ENCODE measurements at regions not wholly inside any gene's neighbourhood (a gene's known extent, or its start where the extent isn't known, plus 50 kb on each side); places are given as distances from the start of the nearest gene placed in this dataset.

GRCh38 chr4:101730291-101731117, 60.0 kb upstream of the BANK1 start:
- no peaks in the 10 kb centered on the region for H3K36me3 ChIP-seq
- H3K9me3 ChIP-seq: no peaks in the 10 kb centered on the region
- no peak overlapping the region for H3K4me3 ChIP-seq
- H3K27me3 ChIP-seq: no peaks in the 10 kb centered on the region
- ATAC-seq: peak; percentile 74
- no peak overlapping the region for H3K27ac ChIP-seq
- 19 to 84% methylated on average over 3 to 4 of the region's 4 CpGs for WGBS, 2 donors (ENCODE audit: low coverage in 1 of 2)
- no peaks in the 10 kb centered on the region for H3K4me1 ChIP-seq
- no peak for TF ChIP-seq POLR2AphosphoS5 (IDR thresholded peaks at IDR 0.05)
- TF ChIP-seq CTCF (IDR thresholded peaks at IDR 0.05): peak; percentile 45 to 66 (median 58)
- TF ChIP-seq POLR2A (IDR thresholded peaks at IDR 0.05): no peak
- no peak for TF ChIP-seq EP300 (IDR thresholded peaks at IDR 0.05)

- Histone ChIP-seq H3K27me3 (no peaks in the 10 kb centered on the region), H3K4me3 (no peak overlapping the region), H3K4me1 (no peaks in the 10 kb centered on the region), H3K9me3 (no peaks in the 10 kb centered on the region), H3K27ac (no peak overlapping the region), H3K36me3 (no peaks in the 10 kb centered on the region)
- ATAC-seq: no peak
- TF ChIP-seq POLR2AphosphoS5 (IDR thresholded peaks at IDR 0.05) (no peak), EP300 (IDR thresholded peaks at IDR 0.05) (no peak), CTCF (IDR thresholded peaks at IDR 0.05) (no peak), POLR2A (IDR thresholded peaks at IDR 0.05) (no peak)
Measured at GRCh38 chr4:101727238-101727637, 63.3 kb upstream of the BANK1 start.

- no peak for ATAC-seq
- H3K4me1 ChIP-seq: no peaks in the 10 kb centered on the region
- WGBS, 2 donors (ENCODE audit: low coverage in 1 of 2): 40 to 67% methylated on average over 1 to 2 of the region's 2 CpGs
- no peaks in the 10 kb centered on the region for H3K27me3 ChIP-seq
- no peak for TF ChIP-seq CTCF (IDR thresholded peaks at IDR 0.05)
- TF ChIP-seq POLR2AphosphoS5 (IDR thresholded peaks at IDR 0.05): no peak
- TF ChIP-seq EP300 (IDR thresholded peaks at IDR 0.05): no peak
- TF ChIP-seq POLR2A (IDR thresholded peaks at IDR 0.05): no peak
- no peak overlapping the region for H3K4me3 ChIP-seq
- H3K36me3 ChIP-seq: no peaks in the 10 kb centered on the region
- H3K27ac ChIP-seq: no peak overlapping the region
- no peaks in the 10 kb centered on the region for H3K9me3 ChIP-seq
Measured at GRCh38 chr4:101724093-101724492, 66.4 kb upstream of the BANK1 start.

- Histone ChIP-seq H3K4me1 (no peaks in the 10 kb centered on the region), H3K4me3 (no peak overlapping the region), H3K36me3 (no peaks in the 10 kb centered on the region), H3K9me3 (peaks cover 0 to 18% (median 0%) of the 10 kb centered on the region in 3 donors), H3K27ac (no peak overlapping the region), H3K27me3 (no peaks in the 10 kb centered on the region)
- WGBS, 2 donors (ENCODE audit: low coverage in 1 of 2): 56 to 61% methylated on average over 3 of the region's 3 CpGs
- ATAC-seq: no peak
- TF ChIP-seq EP300 (IDR thresholded peaks at IDR 0.05) (no peak), POLR2A (IDR thresholded peaks at IDR 0.05) (no peak), POLR2AphosphoS5 (IDR thresholded peaks at IDR 0.05) (no peak), CTCF (IDR thresholded peaks at IDR 0.05) (no peak)
Measured at GRCh38 chr4:101718810-101719209, 71.7 kb upstream of the BANK1 start.

- Histone ChIP-seq H3K27ac (no peak overlapping the region), H3K4me1 (no peaks in the 10 kb centered on the region), H3K9me3 (peaks cover 0 to 11% (median 0%) of the 10 kb centered on the region in 3 donors), H3K27me3 (no peaks in the 10 kb centered on the region), H3K36me3 (no peaks in the 10 kb centered on the region), H3K4me3 (no peak overlapping the region)
- WGBS, 2 donors (ENCODE audit: low coverage in 1 of 2): 69 to 76% methylated on average over 2 of the region's 2 CpGs
- no peak for ATAC-seq
- TF ChIP-seq EP300 (IDR thresholded peaks at IDR 0.05) (no peak), POLR2A (IDR thresholded peaks at IDR 0.05) (no peak), POLR2AphosphoS5 (IDR thresholded peaks at IDR 0.05) (no peak), CTCF (IDR thresholded peaks at IDR 0.05) (no peak)
Measured at GRCh38 chr4:101711590-101712260, 78.8 kb upstream of the BANK1 start.

Data from gastroesophageal sphincter (tissue), 4 donors.